ENCODE measurements at regions not wholly inside any gene's neighbourhood (a gene's known extent, or its start where the extent isn't known, plus 50 kb on each side); places are given as distances from the start of the nearest gene placed in this dataset.

DNA sequence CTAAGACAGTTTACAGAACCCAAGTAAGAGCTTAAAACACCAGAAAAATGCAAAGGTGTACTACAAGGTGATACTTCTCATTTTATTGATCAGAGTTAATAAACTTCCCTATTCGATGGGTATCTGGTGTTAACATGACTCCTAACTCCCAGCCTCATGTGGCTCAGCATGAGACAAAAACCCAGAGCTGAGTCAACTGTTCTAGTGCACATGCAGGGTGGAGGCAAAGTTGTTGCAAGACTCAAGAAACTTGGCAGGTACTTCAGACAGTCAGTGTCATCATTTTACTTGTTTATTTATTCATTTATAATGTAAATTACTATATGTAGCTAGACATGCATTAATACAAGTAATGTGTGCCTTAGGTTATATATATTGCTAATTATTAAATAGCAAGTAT, 216.6 kb upstream of the DSEL start:
- TF ChIP-seq, protein P1, sequence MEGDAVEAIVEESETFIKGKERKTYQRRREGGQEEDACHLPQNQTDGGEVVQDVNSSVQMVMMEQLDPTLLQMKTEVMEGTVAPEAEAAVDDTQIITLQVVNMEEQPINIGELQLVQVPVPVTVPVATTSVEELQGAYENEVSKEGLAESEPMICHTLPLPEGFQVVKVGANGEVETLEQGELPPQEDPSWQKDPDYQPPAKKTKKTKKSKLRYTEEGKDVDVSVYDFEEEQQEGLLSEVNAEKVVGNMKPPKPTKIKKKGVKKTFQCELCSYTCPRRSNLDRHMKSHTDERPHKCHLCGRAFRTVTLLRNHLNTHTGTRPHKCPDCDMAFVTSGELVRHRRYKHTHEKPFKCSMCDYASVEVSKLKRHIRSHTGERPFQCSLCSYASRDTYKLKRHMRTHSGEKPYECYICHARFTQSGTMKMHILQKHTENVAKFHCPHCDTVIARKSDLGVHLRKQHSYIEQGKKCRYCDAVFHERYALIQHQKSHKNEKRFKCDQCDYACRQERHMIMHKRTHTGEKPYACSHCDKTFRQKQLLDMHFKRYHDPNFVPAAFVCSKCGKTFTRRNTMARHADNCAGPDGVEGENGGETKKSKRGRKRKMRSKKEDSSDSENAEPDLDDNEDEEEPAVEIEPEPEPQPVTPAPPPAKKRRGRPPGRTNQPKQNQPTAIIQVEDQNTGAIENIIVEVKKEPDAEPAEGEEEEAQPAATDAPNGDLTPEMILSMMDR (IDR thresholded peaks at IDR 0.05; ENCODE audit: low read depth, low read length), result no peak
- TF ChIP-seq EZH2phosphoT487 (IDR thresholded peaks at IDR 0.05; ENCODE audit: low read depth), result no peak

Measured in OCI-LY3 (cell line).